GM19035 (cell line): ENCODE measurements at regions not wholly inside any gene's neighbourhood (a gene's known extent, or its start where the extent isn't known, plus 50 kb on each side); places are given as distances from the start of the nearest gene placed in this dataset.

Experiments
- ATAC-seq: cut with Tn5 transposase; IDR thresholded peaks from one replicate; pipeline ENCODE4 v1.9.1; 2021; ENCODE audit not compliant: unreplicated experiment

DNA sequence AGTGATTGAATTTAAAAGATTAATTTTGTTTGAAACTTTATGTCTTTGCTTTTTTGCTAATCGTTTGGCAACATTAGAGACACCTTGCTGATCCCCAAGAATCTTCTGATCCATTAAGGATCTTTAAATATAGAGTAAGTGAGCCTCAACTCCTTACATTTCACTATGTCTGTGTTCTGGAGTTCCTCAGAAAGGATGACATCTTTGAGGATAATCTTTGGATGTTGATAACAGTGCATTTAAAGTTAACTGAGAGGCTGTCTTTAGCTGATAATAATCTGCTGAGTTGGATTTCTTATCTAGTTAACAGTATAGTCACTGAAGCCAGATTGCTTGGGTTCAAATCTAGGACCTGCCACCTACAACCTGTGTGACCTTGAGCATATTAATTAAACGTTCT, 221.6 kb upstream of the EMCN start:
- ATAC-seq = no peak

DNA sequence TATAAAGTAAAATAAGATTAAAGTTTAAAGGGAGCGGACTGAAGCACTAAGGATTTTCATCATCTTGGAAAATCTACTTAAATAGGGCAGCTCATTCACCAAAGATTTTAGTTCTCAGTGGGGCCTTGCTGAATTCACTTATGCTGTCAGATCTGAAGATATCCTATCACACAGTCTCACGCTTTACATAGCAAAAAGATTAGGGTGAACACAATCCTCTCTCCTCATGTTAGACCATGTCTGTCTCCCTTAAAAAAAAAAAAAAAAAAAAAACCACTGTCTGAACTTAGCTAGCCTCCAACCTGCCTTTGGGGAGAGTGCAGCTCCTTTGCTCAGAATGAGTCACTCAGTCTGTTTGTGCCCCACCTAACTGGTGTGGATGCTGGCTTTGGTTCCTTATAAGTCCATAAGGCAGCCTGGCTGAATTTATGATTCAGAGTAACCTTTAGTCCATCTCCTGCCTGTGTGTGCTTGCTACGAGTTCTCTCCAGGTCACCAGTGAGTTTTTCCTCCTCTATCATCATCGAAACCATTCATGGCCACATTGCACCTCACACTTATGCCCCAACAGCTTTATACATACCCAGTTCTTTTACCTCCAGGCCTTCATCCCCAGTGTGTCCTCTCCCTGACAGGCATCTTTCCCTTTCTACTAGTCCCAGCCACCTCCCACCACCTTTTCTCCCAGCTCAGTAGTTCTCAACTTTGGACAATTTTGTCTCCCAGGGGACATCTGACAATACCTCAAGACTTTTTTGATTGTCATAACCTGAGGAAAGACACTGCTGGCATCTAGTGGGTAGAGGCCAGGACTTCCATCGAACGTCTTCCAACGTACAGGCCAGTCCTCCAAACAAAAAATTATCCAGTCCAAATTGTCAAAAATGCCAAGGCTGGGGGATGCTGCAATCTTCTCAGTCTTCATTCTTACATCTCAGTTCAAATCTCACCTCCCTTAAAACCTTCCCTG, 220.7 kb upstream of the EMCN start:
- no peak for ATAC-seq

DNA sequence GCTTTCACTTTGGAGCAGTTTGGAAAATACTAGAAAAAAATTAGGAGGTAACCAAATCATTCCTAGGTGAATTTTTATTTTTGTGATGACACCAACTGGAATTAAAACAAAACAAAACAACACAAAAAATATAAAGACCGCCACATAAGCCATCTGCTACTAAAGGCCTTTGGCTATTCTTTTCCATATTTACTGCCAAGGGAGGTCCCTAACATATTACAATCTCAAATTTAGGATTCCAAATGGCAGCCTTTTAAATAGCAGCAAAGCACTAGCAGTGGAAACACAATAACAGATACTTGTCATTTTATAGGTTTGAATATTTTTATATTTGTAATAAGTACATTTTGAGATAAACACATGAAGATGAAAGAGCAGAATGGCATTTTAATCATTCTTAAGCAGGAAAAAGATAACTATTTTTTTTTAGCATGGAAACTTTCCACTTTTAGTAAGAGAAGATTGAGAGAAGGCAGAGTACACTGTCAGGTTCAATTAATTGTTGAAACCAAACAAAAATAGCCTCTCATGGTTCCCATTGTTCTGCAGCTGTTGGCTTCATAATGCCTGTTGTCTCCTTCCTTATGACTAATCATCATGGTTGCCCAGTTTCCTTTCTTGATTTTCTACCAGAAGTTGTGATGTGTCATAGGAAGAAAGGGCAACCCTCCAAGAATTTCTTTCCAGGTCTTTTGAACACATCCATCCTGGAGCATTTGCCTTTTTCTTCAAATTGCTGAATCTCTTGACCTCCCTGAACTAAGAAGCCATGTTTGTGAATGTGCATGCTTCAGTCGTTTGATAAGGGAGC, 219.0 kb upstream of the EMCN start:
- no peak for ATAC-seq

DNA sequence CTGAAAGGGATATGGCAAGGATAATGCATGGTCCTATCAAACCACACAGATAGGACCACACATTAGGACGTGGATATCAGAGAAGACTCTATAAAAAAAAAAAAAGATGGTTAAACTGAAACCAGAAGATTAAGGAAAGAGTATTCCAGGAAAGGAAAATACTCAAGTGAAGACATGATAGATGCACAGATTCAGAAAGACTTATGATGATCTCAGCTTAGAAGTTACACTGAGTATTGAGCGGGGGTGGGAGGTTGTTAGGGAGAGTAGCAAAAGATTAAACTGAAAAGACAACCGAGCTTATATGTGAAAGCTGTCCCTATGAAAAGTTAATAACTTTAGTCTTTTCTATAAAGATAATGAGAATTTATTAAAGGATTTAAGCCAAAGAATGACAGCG, 211.0 kb upstream of the EMCN start:
- no peak for ATAC-seq

DNA sequence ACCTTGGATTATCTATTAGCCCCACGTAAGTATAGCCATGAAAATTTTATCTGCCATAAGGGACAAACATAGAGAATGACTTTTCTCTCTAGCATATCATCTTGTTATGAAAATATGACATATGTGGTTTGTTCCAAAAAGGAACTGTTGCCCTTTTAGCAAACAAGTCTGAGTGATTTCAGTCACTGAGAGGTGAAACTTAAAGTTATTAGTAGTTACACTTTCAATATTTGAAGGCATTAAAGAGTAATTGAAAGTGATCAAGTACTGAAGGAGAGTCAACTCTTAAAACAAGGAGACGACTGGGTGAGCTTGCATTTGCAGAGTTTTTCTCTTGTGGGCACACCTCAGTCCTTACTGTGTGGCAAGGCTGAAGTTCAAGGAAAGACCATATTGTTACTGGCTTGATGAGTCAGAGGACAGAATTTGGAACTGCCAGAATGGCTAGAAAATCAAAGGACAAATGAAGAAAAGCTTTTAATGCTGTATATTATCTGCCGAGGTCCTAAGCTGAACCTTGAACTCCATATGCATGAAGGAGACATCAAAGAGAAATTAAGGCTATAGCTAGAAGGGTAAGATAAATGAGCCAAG, 205.1 kb upstream of the EMCN start:
- ATAC-seq = peak; percentile 89

DNA sequence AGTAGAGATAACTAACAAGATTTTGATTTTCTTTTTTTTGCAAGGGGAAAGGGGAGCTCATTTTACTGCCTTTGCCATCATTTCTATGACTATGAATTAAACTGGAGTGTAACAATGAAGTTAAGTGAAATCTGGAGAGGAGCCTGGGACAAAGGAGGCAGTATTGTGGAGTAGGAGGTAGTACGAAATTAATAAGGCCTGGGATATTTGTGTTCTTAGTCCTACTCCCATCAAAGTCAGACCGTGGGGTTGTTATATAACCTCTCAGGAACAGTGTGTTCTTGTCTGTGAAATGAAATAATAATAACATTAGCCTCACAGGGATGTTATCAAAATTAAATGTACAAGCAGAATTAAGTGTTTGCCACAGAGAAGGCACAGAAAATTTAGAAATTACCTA, 204.3 kb upstream of the EMCN start:
- ATAC-seq = no peak

DNA sequence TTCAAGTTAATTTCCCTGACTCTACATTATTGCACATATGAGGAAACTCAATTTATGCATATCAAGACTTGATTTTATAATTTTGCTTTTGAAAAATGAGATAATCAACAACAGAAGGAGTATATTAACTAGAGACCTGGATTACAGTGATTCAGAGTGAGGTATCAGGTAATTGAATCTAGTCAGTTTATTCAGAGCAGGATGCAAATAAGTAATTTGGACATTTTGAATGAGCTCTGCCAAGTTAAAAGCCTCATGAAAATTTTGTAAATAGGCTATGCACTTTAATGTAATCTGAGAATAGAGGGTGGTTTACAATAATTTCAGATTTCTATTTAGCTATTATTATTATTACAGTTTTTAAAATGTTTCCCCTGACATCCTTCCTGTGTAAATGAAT, 203.7 kb upstream of the EMCN start:
- no peak for ATAC-seq

DNA sequence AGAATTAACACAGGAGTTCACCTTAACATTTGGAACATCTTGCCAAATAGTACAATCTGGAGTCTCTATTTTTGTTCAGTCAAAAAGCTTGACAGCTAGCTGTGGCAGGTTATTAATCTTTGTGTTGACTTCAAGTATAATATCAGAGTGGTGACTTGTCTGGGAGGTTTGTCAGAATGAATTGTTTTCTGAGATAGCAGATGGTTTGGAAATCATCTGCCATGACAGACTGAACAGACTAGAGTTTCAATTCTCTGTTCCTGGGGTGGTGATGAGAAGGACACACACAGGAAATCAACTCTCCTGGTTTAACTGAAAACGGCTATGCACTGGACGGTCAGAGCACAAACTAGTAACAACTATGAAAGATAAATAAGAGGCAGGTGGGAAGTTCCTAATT, 203.3 kb upstream of the EMCN start:
- no peak for ATAC-seq

DNA sequence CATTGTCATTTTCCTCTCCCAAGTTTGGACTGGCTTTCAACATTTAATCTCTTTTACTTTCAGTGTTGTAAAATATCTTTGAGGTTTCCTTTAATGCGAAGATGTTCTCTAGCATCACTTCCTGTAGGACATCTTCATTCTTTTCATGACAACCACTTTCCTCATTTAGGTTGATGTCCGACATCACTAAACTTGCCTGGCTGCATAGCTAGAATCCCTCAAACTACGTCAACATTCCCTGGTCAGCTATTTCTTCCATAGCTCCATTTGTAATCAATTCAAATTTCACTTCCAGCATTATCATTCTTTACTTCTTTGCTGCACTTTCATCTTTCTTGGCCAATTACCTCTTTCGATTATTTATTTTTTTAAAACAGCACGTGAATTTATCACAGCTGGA, 198.6 kb upstream of the EMCN start:
- ATAC-seq = no peak

DNA sequence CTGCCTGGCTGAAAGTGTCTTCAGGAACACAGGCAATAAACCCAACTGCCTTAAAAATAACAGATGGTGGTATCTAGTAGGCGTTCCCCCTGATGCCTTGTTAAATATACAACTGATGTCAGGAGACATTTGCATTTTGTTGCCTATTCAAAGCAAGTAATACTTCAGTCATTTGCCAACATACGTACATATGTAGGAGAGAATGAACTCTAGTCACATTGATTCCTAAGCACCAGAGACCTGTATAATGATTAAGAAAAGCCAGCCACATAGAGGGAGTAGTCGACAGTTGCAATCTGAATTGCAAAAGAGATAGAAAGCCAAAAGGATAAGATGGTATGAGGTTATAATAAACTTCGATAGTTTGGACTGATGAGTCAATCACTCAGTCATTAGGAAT, 191.0 kb upstream of the EMCN start:
- no peak for ATAC-seq

DNA sequence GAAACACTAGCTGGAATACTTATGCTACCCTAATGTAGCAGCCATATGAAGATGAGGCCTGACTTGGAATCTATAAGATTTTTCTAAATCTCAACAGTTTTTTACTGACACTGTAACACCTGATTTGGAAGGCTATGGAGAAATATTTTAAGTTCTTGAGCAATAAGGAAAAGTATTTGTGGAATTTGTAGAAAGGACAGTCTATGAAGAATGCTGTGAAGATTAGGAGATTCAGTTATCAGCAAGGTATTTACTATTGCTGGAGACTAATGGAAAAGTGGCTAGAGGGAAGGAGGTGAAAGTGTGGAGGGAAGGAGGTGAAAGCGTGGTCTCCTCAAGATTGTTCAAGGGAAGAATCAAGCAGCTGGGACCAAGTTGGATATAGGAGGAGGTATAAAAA, 190.0 kb upstream of the EMCN start:
- no peak for ATAC-seq

DNA sequence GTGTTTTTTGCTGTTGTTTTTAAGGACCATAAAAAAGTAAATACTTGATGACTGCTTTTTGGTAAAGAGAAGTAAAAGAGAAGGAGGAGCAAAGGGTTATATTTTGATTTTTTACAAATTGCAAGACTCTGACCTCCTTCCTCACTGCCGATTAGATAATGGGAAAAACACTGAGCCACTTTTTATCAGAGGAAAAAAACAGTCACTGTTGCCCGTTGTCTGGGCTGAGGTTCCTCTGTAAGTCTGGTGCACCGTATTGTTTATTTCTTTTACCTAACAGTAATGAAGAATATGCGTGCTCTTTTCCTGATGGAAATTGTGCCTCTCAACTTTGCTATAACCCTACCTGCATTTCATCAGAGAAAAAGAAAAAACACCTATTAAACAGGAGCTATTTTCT, 178.7 kb upstream of the EMCN start:
- no peak for ATAC-seq

DNA sequence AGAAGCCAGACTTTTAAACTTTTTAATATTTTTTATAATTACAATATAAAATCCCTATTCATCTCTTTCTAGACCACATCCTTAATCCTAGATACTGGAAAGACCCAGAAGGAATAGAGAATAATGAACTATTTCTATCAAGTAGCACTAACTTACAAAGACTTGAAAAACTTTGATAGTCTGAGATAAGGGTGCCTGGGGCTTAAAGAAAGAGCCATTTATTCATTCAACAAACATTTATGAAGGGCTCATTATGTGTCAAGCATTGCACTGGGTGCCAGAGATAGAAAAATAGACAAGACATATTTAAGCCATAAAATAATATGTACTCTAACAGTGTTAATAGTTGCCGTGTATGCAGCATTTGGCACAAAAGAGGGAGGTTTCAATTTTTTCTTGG, 178.0 kb upstream of the EMCN start:
- ATAC-seq = no peak

DNA sequence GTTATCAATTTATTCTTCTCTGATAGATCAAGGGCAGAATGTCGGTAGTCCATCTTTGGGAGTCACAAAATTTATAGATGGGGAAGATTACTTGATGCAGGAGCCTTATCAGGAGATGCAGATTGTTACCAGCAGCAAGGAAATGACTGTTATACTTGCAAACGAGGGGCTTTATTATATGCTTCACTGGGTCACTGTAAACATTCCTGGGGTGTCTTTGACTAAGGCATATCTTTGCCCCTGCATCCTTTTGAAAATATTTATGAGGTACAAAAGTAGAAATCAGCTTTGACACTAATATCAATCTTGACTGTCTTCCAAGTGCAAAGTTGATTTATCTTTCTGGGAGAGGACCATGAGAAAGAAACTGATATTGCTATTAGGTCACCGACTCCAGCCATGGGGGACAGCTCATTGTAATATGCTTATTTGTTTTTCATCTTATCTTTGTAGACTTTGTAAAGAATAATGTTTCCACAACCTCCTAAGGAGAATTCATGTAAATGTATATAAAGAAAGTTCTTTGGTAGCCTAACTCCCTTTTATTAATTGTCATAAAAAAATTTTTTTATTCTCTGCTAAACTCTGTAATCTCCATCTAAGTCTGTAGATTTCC, 177.3 kb upstream of the EMCN start:
- ATAC-seq = no peak

DNA sequence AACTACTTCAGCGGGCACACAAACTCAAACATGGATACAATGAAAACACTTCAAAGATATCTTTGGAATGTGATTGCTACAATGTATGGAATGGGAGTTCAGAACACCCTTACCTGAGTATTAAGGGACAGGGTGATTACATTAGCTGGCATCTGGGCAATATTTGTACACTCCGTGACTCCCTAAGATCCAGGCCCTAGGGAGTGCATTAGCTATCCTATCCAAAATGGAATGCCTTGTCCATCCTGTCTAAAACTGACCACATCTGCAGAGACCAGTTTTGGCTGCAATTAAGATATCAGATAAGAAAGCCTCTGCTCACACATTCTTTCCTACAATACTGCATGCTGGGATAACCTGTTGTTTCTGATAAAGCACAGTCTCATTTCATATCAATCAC, 176.6 kb upstream of the EMCN start:
- ATAC-seq = no peak

DNA sequence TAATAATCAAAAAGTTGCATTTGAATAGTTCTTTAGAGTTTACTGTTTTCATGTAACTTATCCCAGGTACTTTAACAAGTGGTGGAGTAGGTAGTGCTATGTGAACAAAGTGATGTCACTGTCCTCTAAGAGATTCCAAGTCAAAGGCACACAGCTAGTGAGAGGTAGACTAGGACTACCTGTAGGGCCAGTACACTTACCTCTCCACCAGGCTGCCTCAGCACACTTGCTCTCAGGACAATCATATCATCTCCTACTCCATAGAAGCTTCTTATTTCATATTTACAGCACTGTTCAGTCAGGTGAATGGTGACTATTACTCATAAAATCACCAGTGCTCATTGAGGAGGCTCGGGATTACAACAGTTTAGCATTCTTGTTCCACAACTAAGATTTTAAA, 173.0 kb upstream of the EMCN start:
- ATAC-seq = no peak

DNA sequence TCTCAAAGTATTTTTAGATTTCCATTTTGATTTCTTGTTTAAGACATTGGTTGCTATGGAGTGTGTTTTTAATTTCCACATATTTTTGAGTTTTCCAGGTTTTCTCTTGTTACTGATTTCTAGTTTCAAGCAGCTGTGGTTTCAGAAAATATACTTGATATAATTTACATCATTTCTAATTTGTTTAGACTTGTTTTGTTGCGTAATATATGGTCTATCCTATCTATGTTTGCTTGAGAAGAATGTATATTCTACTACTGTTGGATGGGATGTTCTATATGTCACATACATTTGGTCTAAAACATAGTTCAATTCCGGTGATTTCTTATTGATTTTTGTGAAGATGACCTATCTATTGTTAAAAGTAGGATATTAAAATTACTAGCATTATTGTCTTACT, 170.5 kb upstream of the EMCN start:
- ATAC-seq = no peak

DNA sequence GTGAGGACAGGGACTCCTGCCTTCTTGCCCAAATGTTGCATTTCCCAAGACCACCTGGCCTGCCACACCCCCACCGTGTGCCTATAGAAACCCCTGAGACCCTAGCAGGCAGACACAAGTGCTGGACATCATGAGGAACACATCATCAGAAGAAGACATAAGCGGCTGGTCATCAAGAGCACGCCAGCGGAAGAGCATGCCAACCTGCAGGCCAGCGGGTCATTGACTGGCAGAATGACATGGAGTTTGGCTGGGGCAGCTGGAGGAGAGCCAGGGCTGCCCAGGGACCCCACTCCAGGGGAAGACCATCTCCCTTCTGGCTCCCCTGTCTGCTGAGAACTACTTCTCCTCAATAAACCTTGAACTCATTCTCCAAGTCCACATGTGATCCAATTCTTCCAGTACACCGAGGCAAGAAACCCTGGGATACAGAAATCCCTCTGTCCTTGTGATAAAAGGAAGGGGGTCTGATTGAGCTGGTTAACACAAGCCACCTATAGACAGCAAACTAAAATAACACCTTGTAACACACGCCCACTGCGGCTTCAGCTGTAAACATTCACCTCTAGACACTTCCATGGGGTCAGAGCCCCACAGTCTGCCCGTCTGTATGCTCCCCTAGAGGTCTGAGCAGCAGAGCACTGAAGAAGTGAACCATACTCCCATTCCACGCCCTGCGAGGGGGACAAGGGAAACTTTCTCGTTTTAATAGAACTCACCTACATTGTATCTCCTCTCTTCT, 164.8 kb upstream of the EMCN start:
- no peak for ATAC-seq

DNA sequence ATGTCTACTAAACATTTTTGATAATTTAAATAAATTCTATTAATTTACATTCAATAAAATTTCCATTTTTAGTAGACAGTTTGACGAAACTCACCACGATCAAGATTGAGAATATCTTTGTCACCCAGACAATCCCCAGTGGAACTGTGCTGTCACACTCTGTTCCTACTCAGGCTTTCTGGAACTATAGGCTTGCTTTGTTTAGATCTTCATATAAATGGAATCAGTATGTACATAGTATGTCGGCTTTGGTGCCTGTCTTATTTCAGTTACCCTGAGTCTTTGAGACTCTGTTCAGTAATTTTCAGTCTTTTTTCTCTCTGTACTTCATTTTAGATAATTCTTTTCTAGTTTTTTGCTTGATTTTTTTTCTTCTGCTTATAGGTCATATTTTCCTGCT, 163.5 kb upstream of the EMCN start:
- no peak for ATAC-seq

DNA sequence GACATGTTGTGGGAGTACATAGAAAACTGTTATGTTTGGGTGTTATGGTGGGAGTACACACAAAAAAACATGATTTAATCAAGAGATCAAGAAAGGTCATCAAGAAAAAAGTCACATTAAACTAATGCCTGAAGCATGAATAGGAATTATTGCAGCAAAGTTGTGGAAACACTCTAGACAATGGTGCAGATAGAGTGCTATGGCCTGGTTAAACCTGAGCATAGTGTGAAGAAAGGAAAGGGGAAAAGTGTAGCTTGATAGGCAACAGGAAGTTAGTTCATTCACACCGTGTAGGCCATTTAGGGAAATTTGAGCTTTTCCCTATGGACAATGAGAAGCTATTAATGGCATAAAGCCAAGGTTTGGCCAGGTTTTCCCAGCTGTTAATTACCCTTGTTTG, 162.1 kb upstream of the EMCN start:
- ATAC-seq = no peak

DNA sequence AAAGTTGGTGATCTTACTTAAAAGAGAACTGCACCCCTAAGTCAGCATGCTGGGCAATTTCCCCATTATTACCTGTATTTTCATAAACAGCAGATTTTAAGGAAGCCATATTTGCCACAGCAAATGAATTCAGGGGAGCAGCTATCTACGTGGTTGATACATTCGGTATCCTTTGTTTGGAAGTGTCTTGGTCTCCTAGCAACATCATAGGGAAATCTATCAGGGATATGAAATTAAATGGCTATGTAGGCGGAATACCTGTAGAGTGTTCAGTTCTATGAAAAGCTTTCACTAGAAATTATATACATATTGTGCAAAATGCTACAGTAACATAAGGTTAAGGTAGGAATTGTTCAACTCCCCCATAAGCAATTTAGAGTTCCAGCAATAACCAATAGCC, 157.2 kb upstream of the EMCN start:
- no peak for ATAC-seq
